RCC 7860 (cell line): ENCODE measurements at regions not wholly inside any gene's neighbourhood (a gene's known extent, or its start where the extent isn't known, plus 50 kb on each side); places are given as distances from the start of the nearest gene placed in this dataset.
"Not testable (repeated sequence)": the region's sequence is repeated elsewhere in the genome, so short reads cannot be mapped to it uniquely, and the experiment has no call there.

Source experiments
- DNase-seq: peaks from one replicate; pipeline ENCODE4 v3.0.0-alpha.2; 2015; ENCODE audit warnings: low spot score
- FAIRE-seq: peaks from 2 replicates; lab custom pipeline; 2012; peaks lifted over from hg19 to GRCh38; lab: Jason Lieb, UNC

DNA sequence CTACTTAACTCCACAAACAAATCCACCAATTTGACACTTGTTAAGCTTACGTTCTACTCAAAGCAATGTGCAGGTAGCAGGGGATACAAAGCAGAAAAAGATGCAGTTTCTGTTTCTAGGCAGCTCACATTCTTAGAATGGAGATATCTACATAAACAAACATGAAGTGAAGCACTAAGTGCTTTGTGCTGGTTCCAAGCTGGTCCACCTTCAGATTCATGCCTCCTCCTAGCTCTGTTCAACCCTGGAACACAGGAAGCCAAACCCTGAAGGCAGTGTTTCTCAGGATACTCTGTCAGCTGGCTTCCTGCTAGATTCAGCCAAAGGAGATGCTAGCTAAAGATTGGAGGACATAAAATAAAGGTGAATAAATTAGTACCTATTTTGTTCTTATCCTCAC is 55.3 kb upstream of the NOL4 start:
- FAIRE-seq (no peak), DNase-seq (no peak)

DNA sequence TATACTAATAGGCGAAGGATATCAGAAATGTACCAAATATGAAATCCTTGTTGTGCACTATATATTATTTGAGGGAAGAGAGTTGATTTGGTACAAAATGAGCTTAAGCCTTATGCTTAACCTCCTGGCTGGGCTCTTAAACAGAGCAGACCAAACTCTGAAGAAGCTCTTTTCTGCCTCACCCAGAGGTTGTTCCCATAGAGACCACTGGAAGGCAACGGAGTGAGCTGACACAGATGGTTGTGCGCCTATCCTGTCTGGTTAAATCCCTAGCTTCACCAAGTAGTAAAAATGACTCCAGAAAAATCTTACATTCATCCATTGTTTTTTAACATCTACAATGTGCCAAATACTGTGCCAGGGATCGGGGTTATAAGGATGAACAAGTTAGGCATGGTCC is 55.9 kb upstream of the NOL4 start:
- no peak for DNase-seq
- no peak for FAIRE-seq

DNA sequence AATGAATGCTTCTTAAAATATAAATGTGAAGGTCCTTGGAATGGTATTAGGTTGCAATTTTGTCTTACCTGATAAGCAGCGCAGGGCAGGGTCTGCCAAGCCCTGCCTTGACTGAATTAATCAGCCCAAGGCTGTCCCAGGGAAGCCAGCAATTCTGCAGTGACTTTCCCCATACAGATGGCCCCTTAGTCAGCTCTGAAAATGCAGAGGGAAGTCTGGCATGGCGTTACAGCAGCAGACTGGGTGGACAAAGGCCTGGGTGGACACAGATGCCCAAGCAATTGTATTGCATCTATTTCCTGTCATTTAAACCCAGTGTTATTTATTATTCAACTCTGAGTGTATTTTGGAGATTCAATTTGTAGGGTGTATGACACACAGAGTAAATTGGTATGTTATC is 56.6 kb upstream of the NOL4 start:
- FAIRE-seq = no peak
- DNase-seq = no peak

DNA sequence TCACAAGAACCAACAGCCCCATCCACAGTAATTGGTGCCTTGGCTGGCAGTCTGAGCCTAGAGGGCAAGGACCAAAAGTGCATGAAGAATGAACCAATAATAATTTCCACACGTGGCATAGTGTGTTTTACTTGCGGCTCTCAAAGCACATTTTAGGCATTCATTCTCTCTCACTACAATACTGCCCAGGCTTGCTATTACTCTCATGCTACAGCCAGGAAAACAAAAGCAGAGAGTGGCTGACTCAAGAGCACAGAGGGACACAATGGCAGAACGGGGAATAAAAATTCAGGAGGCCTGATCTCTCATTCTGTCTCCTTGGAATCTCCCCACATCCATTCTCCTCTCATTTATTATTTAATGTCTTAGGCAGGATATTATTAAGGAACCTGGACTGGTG is 57.0 kb upstream of the NOL4 start:
- FAIRE-seq = no peak

DNA sequence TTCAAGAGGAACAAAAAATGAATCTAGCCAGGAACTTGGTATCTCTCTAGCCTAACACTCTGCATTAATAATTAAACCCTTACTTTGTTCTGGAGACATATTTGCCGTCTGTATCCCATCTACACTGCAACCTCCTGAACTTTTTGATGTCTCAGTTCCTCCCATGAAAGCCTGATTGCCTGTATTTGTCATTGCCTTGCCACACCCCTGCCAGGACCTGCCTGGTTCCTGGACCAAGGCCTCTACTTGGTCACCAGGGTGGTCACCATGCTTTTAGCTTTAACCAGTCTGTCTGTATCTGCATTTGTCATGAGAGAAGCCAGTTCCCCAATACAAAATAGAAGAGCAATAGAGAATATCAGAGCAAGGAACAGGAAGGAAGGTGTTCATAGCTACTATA is 58.8 kb upstream of the NOL4 start:
- no peak for DNase-seq
- no peak for FAIRE-seq

More for the DNA sequence above, 57.0 kb upstream of the NOL4 start:
- no peak for DNase-seq

DNA sequence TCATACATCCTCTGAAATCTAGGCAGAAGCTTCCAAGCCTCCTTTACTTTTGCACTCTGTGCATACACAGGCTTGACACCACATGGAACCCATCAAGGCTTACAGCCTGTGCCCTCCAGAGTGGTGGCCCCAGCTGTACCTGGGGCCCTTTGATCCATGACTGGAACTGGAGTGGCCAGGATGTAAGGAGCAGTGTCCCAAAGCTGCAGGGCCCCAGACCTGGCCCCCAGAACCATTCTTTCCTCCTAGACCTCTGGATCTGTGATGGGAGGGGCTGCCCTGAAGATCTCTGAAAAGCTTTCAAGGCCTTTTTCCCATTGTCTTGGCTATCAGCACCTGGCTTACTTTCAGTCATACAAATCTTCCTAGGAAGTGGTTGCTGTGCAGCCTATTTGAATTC is 63.1 kb upstream of the NOL4 start:
- DNase-seq = no peak
- FAIRE-seq = no peak

DNA sequence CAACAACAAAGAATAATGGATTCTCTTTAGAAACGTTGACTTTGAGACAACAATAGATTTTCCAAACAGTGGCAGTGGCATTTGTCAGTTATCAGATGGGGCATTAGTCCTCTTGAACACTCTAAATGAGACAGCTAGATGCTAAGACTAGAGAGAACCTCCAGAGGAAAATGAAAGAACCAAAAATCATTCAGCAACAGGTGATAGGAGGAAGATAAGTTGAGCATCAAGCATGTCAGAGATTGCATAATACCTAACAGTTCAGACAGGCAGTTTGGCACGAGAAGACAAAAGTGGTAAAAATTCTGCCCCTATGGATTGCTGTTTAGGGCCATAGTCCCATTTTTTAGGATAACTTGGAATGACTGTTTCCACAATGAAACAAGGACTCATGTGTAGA is 67.9 kb upstream of the NOL4 start:
- FAIRE-seq = no peak

DNA sequence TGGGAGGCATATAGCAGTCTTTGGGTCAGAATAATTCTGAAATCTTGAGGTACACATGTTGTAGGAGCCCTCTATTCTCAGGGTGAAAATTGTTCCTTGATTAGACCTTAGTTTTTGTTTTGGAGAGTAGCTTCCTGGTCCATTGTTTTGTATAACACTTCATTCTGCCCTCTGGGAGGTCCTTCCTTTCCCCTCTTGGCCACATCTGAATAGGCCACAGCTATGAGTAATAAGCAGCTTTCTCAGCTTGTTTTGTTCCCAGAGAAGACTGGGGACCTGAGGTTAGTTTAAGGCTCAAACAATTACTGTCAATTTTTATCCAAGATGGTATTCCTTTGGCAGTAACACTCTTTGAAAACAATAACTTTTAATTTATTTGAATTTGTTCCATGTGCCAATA is 72.6 kb upstream of the NOL4 start:
- DNase-seq (no peak), FAIRE-seq (no peak)

More for the DNA sequence above, 67.9 kb upstream of the NOL4 start:
- no peak for DNase-seq

DNA sequence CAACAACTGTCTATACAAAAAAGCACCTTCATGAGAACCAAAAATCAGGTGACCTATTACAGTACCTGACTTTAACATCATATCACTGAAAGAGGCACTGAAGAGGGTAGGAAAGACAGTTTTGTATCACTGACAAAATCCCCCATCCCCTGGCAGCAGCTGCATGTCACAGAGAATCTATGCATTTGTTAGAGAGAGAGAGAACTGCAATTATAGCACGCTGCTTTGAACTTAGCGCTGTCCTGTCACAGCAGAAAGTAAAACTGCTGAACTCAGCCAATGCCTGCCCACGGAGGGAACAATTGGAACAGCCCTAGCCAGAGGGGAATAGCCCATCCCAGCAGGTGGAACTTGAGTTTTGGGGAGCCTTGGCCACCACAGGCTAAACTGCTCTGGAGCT is 75.1 kb upstream of the NOL4 start:
- DNase-seq (no peak), FAIRE-seq (no peak)

DNA sequence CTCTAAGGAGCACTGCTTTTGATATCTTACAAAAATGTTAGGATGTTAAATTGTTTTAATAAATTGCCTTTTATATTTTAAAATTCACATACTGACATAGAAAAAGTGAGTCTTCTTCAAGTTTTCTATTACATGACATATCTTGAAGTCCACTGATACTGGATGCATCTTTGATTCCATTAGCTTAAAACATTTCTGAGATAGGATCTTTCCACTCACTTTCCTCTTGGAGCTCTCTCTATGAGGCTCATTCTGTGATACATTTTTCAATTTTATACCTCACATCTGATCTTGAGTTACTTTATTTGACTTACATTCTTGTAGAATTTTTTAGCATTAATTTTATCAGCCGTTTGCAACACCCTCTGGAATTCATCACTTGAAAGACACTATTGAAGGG is 86.8 kb upstream of the NOL4 start:
- DNase-seq (no peak), FAIRE-seq (no peak)

DNA sequence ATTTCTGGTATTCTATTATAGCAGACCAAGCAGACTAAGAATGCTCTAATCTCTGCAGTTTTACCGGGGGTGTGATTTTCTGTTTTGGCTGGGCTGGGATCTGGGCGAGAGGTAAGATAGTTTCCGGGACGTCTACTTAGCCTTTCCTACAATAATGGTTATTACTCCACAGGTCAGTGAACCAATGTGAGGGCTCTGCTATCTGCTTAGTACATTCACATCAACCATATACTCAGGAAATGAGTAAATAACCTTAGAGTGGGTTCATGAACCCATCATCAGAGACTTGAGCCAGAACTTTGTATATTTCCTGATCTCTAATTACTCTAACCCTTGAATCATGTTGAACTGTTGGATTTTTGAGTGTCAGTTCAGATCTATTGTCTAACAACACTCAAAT is 90.1 kb upstream of the NOL4 start:
- DNase-seq (no peak), FAIRE-seq (no peak)

DNA sequence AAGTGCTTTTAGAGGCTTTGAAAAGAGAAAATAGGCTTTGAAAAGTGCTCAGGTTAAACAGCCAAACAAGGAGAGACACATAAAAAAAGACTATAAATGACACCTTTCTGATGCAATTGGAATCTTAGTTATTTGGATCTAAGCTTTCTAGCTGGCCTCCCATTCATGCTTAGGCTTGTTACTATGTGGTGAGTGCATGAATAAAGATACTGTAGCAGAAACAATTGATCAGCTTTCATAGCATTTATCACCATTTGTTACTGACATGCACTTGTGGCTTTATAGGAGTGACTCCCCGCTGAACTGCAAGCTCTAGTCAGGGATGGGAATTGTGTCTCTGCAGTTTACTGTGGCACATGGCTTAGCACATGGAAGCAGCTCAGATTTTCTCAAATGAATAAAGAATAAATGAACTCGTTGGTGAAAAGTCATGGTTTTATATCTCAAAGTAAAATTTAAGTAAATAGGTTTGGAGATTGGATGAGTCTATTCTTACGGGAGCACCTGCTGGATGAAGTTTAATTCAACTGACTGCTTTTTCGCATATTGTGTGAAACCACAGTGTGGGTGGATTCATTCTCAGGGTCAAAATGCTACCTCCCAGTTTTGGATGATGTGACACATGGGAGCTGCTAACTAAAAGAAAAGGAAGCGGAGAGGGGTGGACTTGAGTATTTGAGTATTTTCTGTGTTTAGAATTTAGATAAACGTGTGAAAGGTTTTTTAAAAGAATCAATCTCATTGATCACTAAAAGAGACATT is 91.1 kb upstream of the NOL4 start:
- FAIRE-seq (no peak), DNase-seq (no peak)

DNA sequence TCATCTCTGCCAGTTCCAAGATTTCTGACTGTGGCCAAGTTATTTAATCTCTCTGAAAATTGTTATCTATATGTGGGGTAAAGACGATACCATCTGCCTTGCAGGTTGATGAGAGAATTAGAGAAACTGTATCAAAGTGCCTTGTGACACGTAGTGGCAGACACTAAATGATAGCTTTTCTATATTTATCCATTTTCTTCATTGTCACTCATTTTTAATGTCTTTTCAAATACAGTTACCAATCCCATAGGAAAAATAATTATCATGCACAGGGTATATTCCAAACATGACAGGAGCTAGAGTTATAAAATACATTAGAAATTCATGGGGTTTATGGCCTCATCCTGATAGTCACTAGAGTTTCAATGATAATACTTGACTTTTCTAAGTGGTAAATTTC is 95.6 kb upstream of the NOL4 start:
- FAIRE-seq (no peak), DNase-seq (no peak)

DNA sequence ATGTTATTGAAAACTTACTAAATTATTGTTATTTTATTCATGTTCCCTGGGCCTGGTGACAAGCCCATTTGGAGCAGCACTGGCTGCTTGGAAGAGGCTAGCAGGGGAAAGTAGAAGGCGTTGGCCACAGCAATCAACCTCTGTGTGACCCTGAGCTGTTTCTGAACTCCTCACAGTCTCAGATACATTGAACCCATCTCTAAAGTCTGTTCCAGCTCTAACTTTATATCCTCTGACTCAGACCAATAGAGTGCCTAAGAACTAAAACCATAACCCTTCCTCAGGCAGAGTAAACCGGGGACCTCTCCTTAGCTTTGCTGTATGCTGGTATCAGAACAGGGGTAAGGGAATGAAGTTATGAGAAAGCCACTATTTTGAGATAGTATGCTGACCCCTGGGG is 96.4 kb upstream of the NOL4 start:
- DNase-seq (no peak), FAIRE-seq (no peak)

DNA sequence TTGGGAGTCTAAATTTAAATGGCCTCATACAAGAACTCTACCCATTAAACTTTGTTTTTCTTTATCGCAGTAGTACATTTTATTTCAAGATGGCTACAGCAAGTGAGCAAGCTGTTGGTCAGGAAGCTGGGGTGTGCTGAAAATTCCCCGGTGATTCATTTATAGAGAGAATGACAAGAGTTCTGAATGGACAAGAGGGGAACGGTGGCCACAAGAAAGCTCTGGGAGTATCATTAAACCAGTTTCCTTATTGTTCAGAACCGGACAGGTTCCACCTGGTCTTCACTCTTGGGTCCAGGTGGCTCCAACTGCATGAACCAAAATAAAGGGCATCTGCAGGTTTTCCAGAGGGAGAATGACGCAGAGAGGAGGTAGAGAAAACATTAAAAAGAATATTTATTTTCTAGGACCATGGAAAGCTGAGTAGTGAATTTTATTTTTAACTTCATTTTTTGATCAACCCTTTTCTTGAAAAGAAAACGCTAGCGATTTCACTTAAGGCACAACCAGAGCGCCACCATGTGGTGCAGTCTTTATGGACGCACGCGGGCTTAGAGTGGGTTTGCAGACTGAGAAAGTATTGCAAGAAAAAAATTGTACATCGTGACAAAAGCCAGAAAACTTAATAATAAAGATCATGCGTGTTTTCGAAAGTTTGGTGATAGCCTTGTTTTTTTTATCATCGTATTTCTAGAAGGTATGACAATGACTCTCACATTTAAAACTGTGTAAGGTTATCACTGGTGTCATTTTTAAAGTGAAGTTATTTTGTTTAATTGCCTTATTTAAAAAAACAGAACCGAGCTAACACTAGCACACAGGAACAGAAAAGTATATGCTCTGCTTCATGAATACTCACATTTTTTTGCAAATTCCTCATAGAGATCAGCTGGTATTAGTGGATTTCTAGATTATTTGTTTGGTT is 97.9 kb upstream of the NOL4 start:
- no peak for DNase-seq
- FAIRE-seq = no peak

DNA sequence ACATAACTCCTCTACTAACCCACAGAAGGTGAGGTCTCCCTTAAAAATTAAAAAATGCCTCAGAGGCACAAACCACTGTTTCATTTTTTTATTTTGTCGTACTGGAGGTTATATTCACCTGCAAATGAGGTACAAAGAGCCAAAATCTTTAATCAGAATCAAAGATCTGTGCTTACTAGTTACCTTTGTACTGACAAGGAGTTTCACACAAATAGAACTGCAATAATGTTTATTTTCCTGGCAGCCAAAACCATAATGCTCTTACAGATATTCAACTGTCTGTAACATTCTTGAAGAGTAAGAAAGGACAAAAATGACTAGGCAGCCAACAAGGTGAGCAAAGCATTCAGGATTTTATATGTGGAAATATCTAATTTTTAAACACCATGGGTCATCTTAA is 105.1 kb upstream of the NOL4 start:
- DNase-seq (no peak), FAIRE-seq (no peak)

DNA sequence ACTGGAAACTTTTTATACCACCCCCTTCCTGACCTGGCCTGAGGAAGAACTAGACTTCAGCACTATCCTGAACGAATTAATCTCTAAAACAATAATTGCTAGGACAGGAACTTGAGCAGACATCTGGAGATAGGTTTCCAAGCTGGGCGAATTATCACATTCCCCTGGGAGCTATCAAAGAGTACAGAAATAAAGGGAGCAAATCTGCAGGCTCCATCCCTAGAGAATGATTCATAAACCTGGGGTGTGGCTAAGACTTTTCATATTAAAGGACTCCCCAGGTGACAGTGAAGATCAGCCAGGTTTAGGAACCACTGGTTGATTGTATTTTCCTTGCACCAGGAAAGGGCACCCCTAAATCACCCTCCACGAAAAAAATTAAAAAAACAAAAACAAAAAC is 105.6 kb upstream of the NOL4 start:
- DNase-seq = no peak
- no peak for FAIRE-seq

DNA sequence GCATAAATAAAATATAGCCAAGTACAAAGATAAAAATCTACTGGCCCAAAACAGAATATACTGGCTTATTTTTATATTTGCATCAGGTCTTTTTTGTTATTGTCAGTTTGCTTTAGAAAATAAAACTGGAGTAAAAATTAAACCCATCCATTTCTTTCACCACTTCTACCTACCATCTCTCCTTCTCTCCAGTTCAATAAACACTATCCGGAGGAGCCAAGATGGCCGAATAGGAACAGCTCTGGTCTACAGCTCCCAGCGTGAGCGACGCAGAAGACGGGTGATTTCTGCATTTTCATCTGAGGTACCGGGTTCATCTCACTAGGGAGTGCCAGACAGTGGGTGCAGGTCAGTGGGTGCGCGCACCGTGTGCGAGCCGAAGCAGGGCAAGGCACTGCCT is 106.2 kb upstream of the NOL4 start:
- not testable (repeated sequence) for DNase-seq, FAIRE-seq

DNA sequence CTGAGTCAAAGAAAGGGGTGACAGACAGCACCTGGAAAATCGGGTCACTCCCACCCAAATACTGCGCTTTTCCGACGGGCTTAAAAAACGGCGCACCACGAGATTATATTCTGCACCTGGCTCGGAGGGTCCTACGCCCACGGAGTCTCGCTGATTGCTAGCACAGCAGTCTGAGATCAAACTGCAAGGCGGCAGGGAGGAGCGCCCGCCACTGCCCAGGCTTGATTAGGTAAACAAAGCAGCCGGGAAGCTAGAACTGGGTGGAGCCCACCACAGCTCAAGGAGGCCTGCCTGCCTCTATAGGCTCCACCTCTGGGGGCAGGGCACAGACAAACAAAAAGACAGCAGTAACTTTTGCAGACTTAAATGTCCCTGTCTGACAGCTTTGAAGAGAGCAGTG is 106.6 kb upstream of the NOL4 start:
- not testable (repeated sequence) for DNase-seq, FAIRE-seq

DNA sequence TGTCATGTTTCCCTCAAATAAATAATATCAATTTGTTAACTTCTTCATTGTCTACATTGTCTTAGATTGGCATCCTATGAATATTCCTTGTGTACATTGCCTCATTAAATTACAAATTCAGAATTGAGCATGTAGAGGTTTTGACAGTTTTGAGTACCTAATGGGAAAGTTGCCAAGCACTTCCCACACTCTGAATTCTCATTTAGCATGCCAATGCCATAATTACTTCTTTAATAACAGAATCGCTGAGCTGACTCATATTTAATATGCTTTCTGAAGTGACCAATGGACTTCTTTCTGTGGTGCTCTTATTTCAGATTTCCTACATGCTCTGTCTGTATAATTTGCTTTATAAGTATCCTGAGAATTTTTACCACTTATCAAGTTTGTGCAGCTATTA is 114.4 kb upstream of the NOL4 start:
- DNase-seq (no peak), FAIRE-seq (no peak)

DNA sequence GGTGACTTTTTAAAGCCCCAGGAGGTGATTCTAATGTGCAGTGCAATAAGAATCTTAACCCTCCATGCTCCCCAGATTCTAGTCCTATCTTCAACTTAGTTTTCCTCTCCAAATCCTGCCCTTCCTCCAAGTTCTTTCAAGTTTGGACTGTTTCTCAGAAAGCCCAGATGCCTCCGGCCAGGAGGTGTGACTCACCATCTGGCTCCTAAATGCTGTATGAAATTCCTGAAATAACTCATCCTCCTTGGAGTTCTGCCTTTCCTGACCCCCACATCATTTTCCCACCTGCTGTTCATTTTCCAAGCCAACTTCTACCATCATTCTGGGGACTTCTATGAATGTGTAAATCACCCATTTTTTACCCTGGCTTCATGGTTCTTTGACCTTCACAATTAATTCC is 118.2 kb upstream of the NOL4 start:
- DNase-seq (no peak), FAIRE-seq (no peak)

DNA sequence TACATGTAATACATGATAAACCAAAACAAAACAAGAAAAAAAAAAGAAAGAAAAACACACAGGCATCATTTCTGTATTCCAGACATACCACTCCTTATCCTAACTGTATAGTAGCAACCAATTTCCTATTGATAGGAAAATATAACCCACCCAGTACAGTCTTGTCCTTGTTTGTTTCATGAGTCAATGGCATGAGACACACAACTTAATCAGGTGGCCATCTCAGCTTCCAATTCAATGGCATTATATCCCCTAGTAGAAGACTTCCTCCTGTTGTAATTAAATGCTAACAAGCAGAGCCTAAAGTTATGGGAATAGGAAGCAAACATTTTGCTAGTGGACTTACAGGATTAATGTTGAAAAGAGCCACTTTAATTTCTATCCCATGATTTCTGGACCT is 121.0 kb upstream of the NOL4 start:
- DNase-seq (no peak), FAIRE-seq (no peak)
